ENCODE measurements at regions not wholly inside any gene's neighbourhood (a gene's known extent, or its start where the extent isn't known, plus 50 kb on each side); places are given as distances from the start of the nearest gene placed in this dataset.
A peak's percentile ranks its signal among the peaks of the same experiment; 100 is the strongest.

GRCh38 chr3:126268866-126269265, 88.3 kb downstream of the KLF15 start:
- Histone ChIP-seq H3K4me3 (no peak overlapping the region), H3K36me3 (no peaks in the 10 kb centered on the region), H3F3A (ENCODE audit: low read depth) (peaks cover 21% of the 10 kb centered on the region), H3K9me3 (ENCODE audit: low read depth) (no peaks in the 10 kb centered on the region), H4K20me1 (ENCODE audit: low read depth) (no peaks in the 10 kb centered on the region), H3K9ac (no peak overlapping the region), H3K4me1 (peaks cover 25% of the 10 kb centered on the region), H3K79me2 (ENCODE audit: low read depth) (no peaks in the 10 kb centered on the region), H2AFZ (replicated peaks) (no peak overlapping the region), H3K4me2 (no peak overlapping the region), H3K27ac (no peak overlapping the region), H3K27me3 (peaks cover 4% of the 10 kb centered on the region)
- TF ChIP-seq EZH2phosphoT487 (IDR thresholded peaks at IDR 0.05) (no peak), EZH2 (IDR thresholded peaks at IDR 0.05) (no peak), CTCF (IDR thresholded peaks at IDR 0.05) (no peak)
- peaks cover 16% of the 10 kb centered on the region for H3K27me3 Mint-ChIP-seq (ENCODE audit: insufficient read depth, low read depth)
- no peaks in the 10 kb centered on the region for H3K9me3 Mint-ChIP-seq
- DNase-seq (ENCODE audit: low spot score): no peak
- H3K36me3 Mint-ChIP-seq: no peaks in the 10 kb centered on the region
- H3K4me3 Mint-ChIP-seq: no peak overlapping the region
- H3K4me1 Mint-ChIP-seq: peaks cover 34% of the 10 kb centered on the region
- no peak overlapping the region for H3K27ac Mint-ChIP-seq

- H3K79me2 ChIP-seq (ENCODE audit: low read depth): no peaks in the 10 kb centered on the region
- no peaks in the 10 kb centered on the region for H4K20me1 ChIP-seq (ENCODE audit: low read depth)
- peaks cover 25% of the 10 kb centered on the region for H3K4me1 ChIP-seq
- peak overlapping the region; percentile 74 for H3K4me2 ChIP-seq
- peaks cover 21% of the 10 kb centered on the region for H3F3A ChIP-seq (ENCODE audit: low read depth)
- no peak overlapping the region for H3K9ac ChIP-seq
- Mint-ChIP-seq H3K36me3 (no peaks in the 10 kb centered on the region), H3K4me3 (peak overlapping the region; percentile 83), H3K9me3 (no peaks in the 10 kb centered on the region), H3K27ac (peak overlapping the region; percentile 88), H3K27me3 (ENCODE audit: insufficient read depth, low read depth) (peaks cover 16% of the 10 kb centered on the region), H3K4me1 (peaks cover 34% of the 10 kb centered on the region)
- H3K9me3 ChIP-seq (ENCODE audit: low read depth): no peaks in the 10 kb centered on the region
- H3K27me3 ChIP-seq: peaks cover 4% of the 10 kb centered on the region
- H3K36me3 ChIP-seq: no peaks in the 10 kb centered on the region
- no peak for DNase-seq (ENCODE audit: low spot score)
- TF ChIP-seq CTCF (IDR thresholded peaks at IDR 0.05) (no peak), EZH2phosphoT487 (IDR thresholded peaks at IDR 0.05) (no peak), EZH2 (IDR thresholded peaks at IDR 0.05) (peak; percentile 7)
- peak overlapping the region; percentile 95 for H3K27ac ChIP-seq
- peak overlapping the region; percentile 44 for H3K4me3 ChIP-seq
- no peak overlapping the region for H2AFZ ChIP-seq (replicated peaks)
Observed at GRCh38 chr3:126267976-126268615, 87.7 kb upstream of the ALDH1L1 start.

- Mint-ChIP-seq H3K4me3 (peak overlapping the region; percentile 83), H3K36me3 (no peaks in the 10 kb centered on the region), H3K27ac (peak overlapping the region; percentile 95), H3K27me3 (ENCODE audit: insufficient read depth, low read depth) (peaks cover 19% of the 10 kb centered on the region), H3K9me3 (no peaks in the 10 kb centered on the region), H3K4me1 (peaks cover 34% of the 10 kb centered on the region)
- H3K27ac ChIP-seq: peak overlapping the region; percentile 95
- H3K4me1 ChIP-seq: peaks cover 25% of the 10 kb centered on the region
- no peaks in the 10 kb centered on the region for H3K9me3 ChIP-seq (ENCODE audit: low read depth)
- H3K4me3 ChIP-seq: peak overlapping the region; percentile 44
- peaks cover 4% of the 10 kb centered on the region for H3K27me3 ChIP-seq
- no peaks in the 10 kb centered on the region for H3K79me2 ChIP-seq (ENCODE audit: low read depth)
- H3K4me2 ChIP-seq: peak overlapping the region; percentile 74
- peak overlapping the region; percentile 81 for H2AFZ ChIP-seq (replicated peaks)
- H3K9ac ChIP-seq: peak overlapping the region; percentile 29
- no peaks in the 10 kb centered on the region for H4K20me1 ChIP-seq (ENCODE audit: low read depth)
- no peaks in the 10 kb centered on the region for H3K36me3 ChIP-seq
- TF ChIP-seq EZH2phosphoT487 (IDR thresholded peaks at IDR 0.05) (no peak), EZH2 (IDR thresholded peaks at IDR 0.05) (peak; percentile 40), CTCF (IDR thresholded peaks at IDR 0.05) (peak; percentile 22)
- peaks cover 21% of the 10 kb centered on the region for H3F3A ChIP-seq (ENCODE audit: low read depth)
- DNase-seq (ENCODE audit: low spot score): peak; percentile 97
Observed at GRCh38 chr3:126267169-126267975, 87.0 kb upstream of the ALDH1L1 start.
